Duodenal mucosa (tissue), 2 donors: ENCODE measurements at regions not wholly inside any gene's neighbourhood (a gene's known extent, or its start where the extent isn't known, plus 50 kb on each side); places are given as distances from the start of the nearest gene placed in this dataset.

Source experiments
- H3K27ac ChIP-seq: one replicate; pipeline ENCODE4 v1.7.0; 2013; ENCODE audit warnings: low read depth, low read length
- H3K27me3 ChIP-seq, 2 donors: one replicate each; pipeline ENCODE4 v1.7.0; 2013; ENCODE audit warnings: low read length in 2 of 2, control low read depth in 1 of 2; ENCODE audit not compliant: insufficient read depth in 2 of 2, control insufficient read depth in 1 of 2
- H3K36me3 ChIP-seq, 2 donors: one replicate each; pipeline ENCODE4 v1.7.0; 2013; ENCODE audit warnings: low read length in 2 of 2, control low read depth in 1 of 2; ENCODE audit not compliant: insufficient read depth in 2 of 2, control insufficient read depth in 1 of 2
- H3K4me1 ChIP-seq, 2 donors: one replicate each; pipeline ENCODE4 v1.7.0; 2013; ENCODE audit warnings: low read length in 2 of 2, control low read depth in 1 of 2; ENCODE audit not compliant: insufficient read depth in 2 of 2, control insufficient read depth in 1 of 2
- H3K4me3 ChIP-seq, 2 donors: one replicate each; pipeline ENCODE4 v1.7.0; 2013; ENCODE audit warnings: low read length in 2 of 2, low read depth in 1 of 2
- H3K9ac ChIP-seq, 2 donors: one replicate each; pipeline ENCODE4 v1.7.0; 2013; ENCODE audit warnings: low read length in 2 of 2, low read depth in 1 of 2
- H3K9me3 ChIP-seq, 2 donors: one replicate each; pipeline ENCODE4 v1.7.0; 2013; ENCODE audit warnings: low read length in 2 of 2, control low read depth in 1 of 2; ENCODE audit not compliant: control insufficient read depth in 1 of 2

GRCh38 chr20:61173961-61174725, 77.9 kb upstream of the CDH4 start:
- no peaks in the 10 kb centered on the region for H3K27me3 ChIP-seq
- no peaks in the 10 kb centered on the region for H3K36me3 ChIP-seq
- H3K9ac ChIP-seq: no peak overlapping the region
- H3K4me3 ChIP-seq: no peak overlapping the region
- H3K9me3 ChIP-seq: peaks cover 0 to 16% of the 10 kb centered on the region in 2 donors
- H3K27ac ChIP-seq: no peak overlapping the region
- no peaks in the 10 kb centered on the region for H3K4me1 ChIP-seq

- Histone ChIP-seq H3K4me1 (no peaks in the 10 kb centered on the region), H3K27ac (no peak overlapping the region), H3K4me3 (no peak overlapping the region), H3K27me3 (no peaks in the 10 kb centered on the region), H3K9me3 (peaks cover 0 to 16% of the 10 kb centered on the region in 2 donors), H3K36me3 (no peaks in the 10 kb centered on the region), H3K9ac (no peak overlapping the region)
Observed at GRCh38 chr20:61176874-61177273, 75.2 kb upstream of the CDH4 start.

GRCh38 chr20:61178551-61179071, 73.5 kb upstream of the CDH4 start:
- H3K4me3 ChIP-seq: no peak overlapping the region
- no peak overlapping the region for H3K27ac ChIP-seq
- peaks cover 0 to 9% of the 10 kb centered on the region in 2 donors for H3K9me3 ChIP-seq
- H3K9ac ChIP-seq: no peak overlapping the region
- no peaks in the 10 kb centered on the region for H3K4me1 ChIP-seq
- H3K36me3 ChIP-seq: no peaks in the 10 kb centered on the region
- H3K27me3 ChIP-seq: no peaks in the 10 kb centered on the region

- H3K36me3 ChIP-seq: no peaks in the 10 kb centered on the region
- no peaks in the 10 kb centered on the region for H3K27me3 ChIP-seq
- H3K27ac ChIP-seq: no peak overlapping the region
- no peaks in the 10 kb centered on the region for H3K4me1 ChIP-seq
- no peak overlapping the region for H3K9ac ChIP-seq
- H3K9me3 ChIP-seq: no peaks in the 10 kb centered on the region
- no peak overlapping the region for H3K4me3 ChIP-seq
Observed at GRCh38 chr20:61184194-61184593, 67.9 kb upstream of the CDH4 start.

- H3K36me3 ChIP-seq: no peaks in the 10 kb centered on the region
- no peak overlapping the region for H3K9ac ChIP-seq
- H3K9me3 ChIP-seq: no peaks in the 10 kb centered on the region
- no peaks in the 10 kb centered on the region for H3K27me3 ChIP-seq
- no peaks in the 10 kb centered on the region for H3K4me1 ChIP-seq
- H3K27ac ChIP-seq: no peak overlapping the region
- H3K4me3 ChIP-seq: no peak overlapping the region
Observed at GRCh38 chr20:61185181-61185580, 66.9 kb upstream of the CDH4 start.

GRCh38 chr20:61185841-61186601, 66.0 kb upstream of the CDH4 start:
- Histone ChIP-seq H3K27ac (no peak overlapping the region), H3K9ac (no peak overlapping the region), H3K27me3 (no peaks in the 10 kb centered on the region), H3K36me3 (no peaks in the 10 kb centered on the region), H3K4me3 (no peak overlapping the region), H3K4me1 (no peaks in the 10 kb centered on the region), H3K9me3 (no peaks in the 10 kb centered on the region)

- Histone ChIP-seq H3K27me3 (no peaks in the 10 kb centered on the region), H3K27ac (no peak overlapping the region), H3K9ac (no peak overlapping the region), H3K4me1 (no peaks in the 10 kb centered on the region), H3K9me3 (no peaks in the 10 kb centered on the region), H3K4me3 (no peak overlapping the region), H3K36me3 (no peaks in the 10 kb centered on the region)
Observed at GRCh38 chr20:61186771-61187472, 65.1 kb upstream of the CDH4 start.

- Histone ChIP-seq H3K9me3 (no peaks in the 10 kb centered on the region), H3K27ac (no peak overlapping the region), H3K9ac (no peak overlapping the region), H3K27me3 (no peaks in the 10 kb centered on the region), H3K4me1 (no peaks in the 10 kb centered on the region), H3K4me3 (no peak overlapping the region), H3K36me3 (no peaks in the 10 kb centered on the region)
Observed at GRCh38 chr20:61189534-61189933, 62.5 kb upstream of the CDH4 start.

- Histone ChIP-seq H3K27me3 (no peaks in the 10 kb centered on the region), H3K4me3 (no peak overlapping the region), H3K27ac (no peak overlapping the region), H3K36me3 (no peaks in the 10 kb centered on the region), H3K4me1 (no peaks in the 10 kb centered on the region), H3K9ac (no peak overlapping the region), H3K9me3 (no peaks in the 10 kb centered on the region)
Observed at GRCh38 chr20:61191096-61191495, 61.0 kb upstream of the CDH4 start.
